ENCODE measurements at regions not wholly inside any gene's neighbourhood (a gene's known extent, or its start where the extent isn't known, plus 50 kb on each side); places are given as distances from the start of the nearest gene placed in this dataset.

- Histone ChIP-seq H3K4me3 (ENCODE audit: low read depth in 1 of 2, low read length in 2 of 2) (no peak overlapping the region), H3K27me3 (ENCODE audit: control insufficient read depth in 1 of 2, insufficient read depth in 2 of 2, low read length in 2 of 2) (no peaks in the 10 kb centered on the region), H3K4me1 (ENCODE audit: insufficient read depth, low read length) (no peaks in the 10 kb centered on the region), H3K9ac (ENCODE audit: low read length) (no peak overlapping the region), H3K27ac (ENCODE audit: low read depth, low read length) (no peak overlapping the region), H3K9me3 (ENCODE audit: low read length) (no peaks in the 10 kb centered on the region), H3K36me3 (ENCODE audit: insufficient read depth, low read length) (no peaks in the 10 kb centered on the region)
These were observed 450.0 kb downstream of the HAO1 start for GRCh38 chr20:7490288-7490687.

DNA sequence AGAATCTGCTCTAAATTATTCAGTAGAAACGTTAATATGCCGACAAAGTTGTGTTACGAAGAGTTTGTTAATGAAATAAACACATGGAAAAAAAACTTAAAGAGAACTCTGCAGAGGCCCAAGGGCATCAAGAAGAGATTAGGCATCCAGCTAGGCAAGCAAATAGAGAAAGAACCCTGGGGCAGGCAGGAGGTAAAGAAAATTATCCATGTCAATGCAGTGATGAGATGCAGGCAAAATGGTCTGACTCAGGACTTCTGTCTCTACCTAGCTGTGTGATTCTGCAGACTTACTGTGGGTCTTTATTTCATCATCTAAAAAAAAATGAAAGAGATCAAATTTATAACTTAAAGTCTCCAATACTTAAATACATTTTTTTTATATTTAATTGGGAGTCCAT is 448.0 kb downstream of the HAO1 start:
- Histone ChIP-seq H3K27me3 (ENCODE audit: control insufficient read depth in 1 of 2, insufficient read depth in 2 of 2, low read length in 2 of 2) (no peaks in the 10 kb centered on the region), H3K9me3 (ENCODE audit: low read length) (no peaks in the 10 kb centered on the region), H3K27ac (ENCODE audit: low read depth, low read length) (no peak overlapping the region), H3K4me3 (ENCODE audit: low read depth in 1 of 2, low read length in 2 of 2) (no peak overlapping the region), H3K9ac (ENCODE audit: low read length) (no peak overlapping the region), H3K4me1 (ENCODE audit: insufficient read depth, low read length) (no peaks in the 10 kb centered on the region), H3K36me3 (ENCODE audit: insufficient read depth, low read length) (no peaks in the 10 kb centered on the region)

GRCh38 chr20:7493311-7493710 is 446.9 kb downstream of the HAO1 start:
- H3K27ac ChIP-seq (ENCODE audit: low read depth, low read length): no peak overlapping the region
- no peaks in the 10 kb centered on the region for H3K27me3 ChIP-seq (ENCODE audit: control insufficient read depth in 1 of 2, insufficient read depth in 2 of 2, low read length in 2 of 2)
- H3K9me3 ChIP-seq (ENCODE audit: low read length): no peaks in the 10 kb centered on the region
- no peaks in the 10 kb centered on the region for H3K36me3 ChIP-seq (ENCODE audit: insufficient read depth, low read length)
- H3K4me3 ChIP-seq (ENCODE audit: low read depth in 1 of 2, low read length in 2 of 2): no peak overlapping the region
- no peaks in the 10 kb centered on the region for H3K4me1 ChIP-seq (ENCODE audit: insufficient read depth, low read length)
- no peak overlapping the region for H3K9ac ChIP-seq (ENCODE audit: low read length)

GRCh38 chr20:7496394-7496991 is 443.8 kb downstream of the HAO1 start:
- Histone ChIP-seq H3K4me3 (ENCODE audit: low read depth in 1 of 2, low read length in 2 of 2) (no peak overlapping the region), H3K4me1 (ENCODE audit: insufficient read depth, low read length) (no peaks in the 10 kb centered on the region), H3K9ac (ENCODE audit: low read length) (no peak overlapping the region), H3K9me3 (ENCODE audit: low read length) (no peaks in the 10 kb centered on the region), H3K27me3 (ENCODE audit: control insufficient read depth in 1 of 2, insufficient read depth in 2 of 2, low read length in 2 of 2) (no peaks in the 10 kb centered on the region), H3K27ac (ENCODE audit: low read depth, low read length) (no peak overlapping the region), H3K36me3 (ENCODE audit: insufficient read depth, low read length) (no peaks in the 10 kb centered on the region)

GRCh38 chr20:7497985-7498384 is 442.3 kb downstream of the HAO1 start:
- Histone ChIP-seq H3K27ac (ENCODE audit: low read depth, low read length) (no peak overlapping the region), H3K4me3 (ENCODE audit: low read depth in 1 of 2, low read length in 2 of 2) (no peak overlapping the region), H3K36me3 (ENCODE audit: insufficient read depth, low read length) (no peaks in the 10 kb centered on the region), H3K27me3 (ENCODE audit: control insufficient read depth in 1 of 2, insufficient read depth in 2 of 2, low read length in 2 of 2) (no peaks in the 10 kb centered on the region), H3K4me1 (ENCODE audit: insufficient read depth, low read length) (no peaks in the 10 kb centered on the region), H3K9ac (ENCODE audit: low read length) (no peak overlapping the region), H3K9me3 (ENCODE audit: low read length) (no peaks in the 10 kb centered on the region)

- Histone ChIP-seq H3K27ac (ENCODE audit: low read depth, low read length) (no peak overlapping the region), H3K9me3 (ENCODE audit: low read length) (no peaks in the 10 kb centered on the region), H3K4me3 (ENCODE audit: low read depth in 1 of 2, low read length in 2 of 2) (no peak overlapping the region), H3K27me3 (ENCODE audit: control insufficient read depth in 1 of 2, insufficient read depth in 2 of 2, low read length in 2 of 2) (no peaks in the 10 kb centered on the region), H3K36me3 (ENCODE audit: insufficient read depth, low read length) (no peaks in the 10 kb centered on the region), H3K9ac (ENCODE audit: low read length) (no peak overlapping the region), H3K4me1 (ENCODE audit: insufficient read depth, low read length) (no peaks in the 10 kb centered on the region)
These were observed 441.1 kb downstream of the HAO1 start for GRCh38 chr20:7499201-7499600.

DNA sequence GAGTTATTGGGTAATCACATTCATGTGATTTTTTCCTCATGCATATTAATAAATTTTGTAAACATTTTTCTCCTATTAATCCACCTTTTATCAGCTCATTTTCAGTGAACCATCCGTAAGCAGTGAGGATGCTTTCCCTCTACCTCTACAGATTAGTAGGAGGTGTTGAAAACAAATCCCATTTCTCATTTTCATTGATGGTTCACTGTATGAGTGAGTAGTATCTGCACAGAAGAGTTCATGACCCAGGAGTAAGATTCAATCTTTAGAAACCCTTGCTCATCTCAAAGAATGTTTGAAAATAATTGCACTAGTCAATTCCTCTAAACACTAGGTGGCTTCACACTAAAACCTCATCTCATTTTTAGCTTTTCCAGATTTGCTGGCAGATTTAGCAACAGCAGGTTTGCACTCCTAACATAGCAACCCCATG is 440.0 kb downstream of the HAO1 start:
- no peak overlapping the region for H3K9ac ChIP-seq (ENCODE audit: low read length)
- H3K4me3 ChIP-seq (ENCODE audit: low read depth in 1 of 2, low read length in 2 of 2): no peak overlapping the region
- H3K36me3 ChIP-seq (ENCODE audit: insufficient read depth, low read length): no peaks in the 10 kb centered on the region
- H3K9me3 ChIP-seq (ENCODE audit: low read length): no peaks in the 10 kb centered on the region
- no peak overlapping the region for H3K27ac ChIP-seq (ENCODE audit: low read depth, low read length)
- no peaks in the 10 kb centered on the region for H3K27me3 ChIP-seq (ENCODE audit: control insufficient read depth in 1 of 2, insufficient read depth in 2 of 2, low read length in 2 of 2)
- no peaks in the 10 kb centered on the region for H3K4me1 ChIP-seq (ENCODE audit: insufficient read depth, low read length)

- Histone ChIP-seq H3K4me3 (ENCODE audit: low read depth in 1 of 2, low read length in 2 of 2) (no peak overlapping the region), H3K4me1 (ENCODE audit: insufficient read depth, low read length) (no peaks in the 10 kb centered on the region), H3K9ac (ENCODE audit: low read length) (no peak overlapping the region), H3K27me3 (ENCODE audit: control insufficient read depth in 1 of 2, insufficient read depth in 2 of 2, low read length in 2 of 2) (no peaks in the 10 kb centered on the region), H3K27ac (ENCODE audit: low read depth, low read length) (no peak overlapping the region), H3K9me3 (ENCODE audit: low read length) (no peaks in the 10 kb centered on the region), H3K36me3 (ENCODE audit: insufficient read depth, low read length) (no peaks in the 10 kb centered on the region)
These were observed 436.8 kb downstream of the HAO1 start for GRCh38 chr20:7503501-7503900.

- no peak overlapping the region for H3K27ac ChIP-seq (ENCODE audit: low read depth, low read length)
- H3K9me3 ChIP-seq (ENCODE audit: low read length): no peaks in the 10 kb centered on the region
- no peak overlapping the region for H3K4me3 ChIP-seq (ENCODE audit: low read depth in 1 of 2, low read length in 2 of 2)
- H3K4me1 ChIP-seq (ENCODE audit: insufficient read depth, low read length): no peaks in the 10 kb centered on the region
- no peak overlapping the region for H3K9ac ChIP-seq (ENCODE audit: low read length)
- H3K36me3 ChIP-seq (ENCODE audit: insufficient read depth, low read length): no peaks in the 10 kb centered on the region
- no peaks in the 10 kb centered on the region for H3K27me3 ChIP-seq (ENCODE audit: control insufficient read depth in 1 of 2, insufficient read depth in 2 of 2, low read length in 2 of 2)
These were observed 435.0 kb downstream of the HAO1 start for GRCh38 chr20:7505152-7505834.

DNA sequence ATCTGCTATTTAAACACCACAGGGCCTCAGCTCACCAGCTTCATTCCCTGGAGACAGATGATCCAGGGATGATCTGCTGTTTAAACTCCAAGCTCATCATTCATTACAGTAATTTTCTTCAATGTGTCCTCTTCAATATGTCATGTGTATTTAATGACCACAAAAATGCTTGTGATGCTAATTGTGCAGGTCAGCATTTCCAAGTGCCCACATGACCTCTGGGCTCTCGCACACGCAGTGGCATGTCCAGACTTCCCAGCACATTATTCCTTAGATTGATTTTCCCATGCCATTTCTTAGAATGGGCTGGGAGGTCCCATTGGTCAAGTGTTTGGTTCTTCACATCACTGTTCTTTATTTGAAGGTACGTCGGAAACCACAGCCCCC is 434.4 kb downstream of the HAO1 start:
- Histone ChIP-seq H3K27ac (ENCODE audit: low read depth, low read length) (no peak overlapping the region), H3K27me3 (ENCODE audit: control insufficient read depth in 1 of 2, insufficient read depth in 2 of 2, low read length in 2 of 2) (no peaks in the 10 kb centered on the region), H3K4me3 (ENCODE audit: low read depth in 1 of 2, low read length in 2 of 2) (no peak overlapping the region), H3K36me3 (ENCODE audit: insufficient read depth, low read length) (no peaks in the 10 kb centered on the region), H3K4me1 (ENCODE audit: insufficient read depth, low read length) (no peaks in the 10 kb centered on the region), H3K9me3 (ENCODE audit: low read length) (no peaks in the 10 kb centered on the region), H3K9ac (ENCODE audit: low read length) (no peak overlapping the region)

GRCh38 chr20:7516621-7517111 is 423.6 kb downstream of the HAO1 start:
- H3K27me3 ChIP-seq (ENCODE audit: control insufficient read depth in 1 of 2, insufficient read depth in 2 of 2, low read length in 2 of 2): no peaks in the 10 kb centered on the region
- no peak overlapping the region for H3K27ac ChIP-seq (ENCODE audit: low read depth, low read length)
- no peaks in the 10 kb centered on the region for H3K9me3 ChIP-seq (ENCODE audit: low read length)
- no peaks in the 10 kb centered on the region for H3K36me3 ChIP-seq (ENCODE audit: insufficient read depth, low read length)
- H3K9ac ChIP-seq (ENCODE audit: low read length): no peak overlapping the region
- H3K4me3 ChIP-seq (ENCODE audit: low read depth in 1 of 2, low read length in 2 of 2): no peak overlapping the region
- H3K4me1 ChIP-seq (ENCODE audit: insufficient read depth, low read length): no peaks in the 10 kb centered on the region

GRCh38 chr20:7520361-7520760 is 419.9 kb downstream of the HAO1 start:
- no peaks in the 10 kb centered on the region for H3K9me3 ChIP-seq (ENCODE audit: low read length)
- H3K27me3 ChIP-seq (ENCODE audit: control insufficient read depth in 1 of 2, insufficient read depth in 2 of 2, low read length in 2 of 2): no peaks in the 10 kb centered on the region
- no peak overlapping the region for H3K9ac ChIP-seq (ENCODE audit: low read length)
- H3K4me3 ChIP-seq (ENCODE audit: low read depth in 1 of 2, low read length in 2 of 2): no peak overlapping the region
- no peaks in the 10 kb centered on the region for H3K36me3 ChIP-seq (ENCODE audit: insufficient read depth, low read length)
- H3K27ac ChIP-seq (ENCODE audit: low read depth, low read length): no peak overlapping the region
- no peaks in the 10 kb centered on the region for H3K4me1 ChIP-seq (ENCODE audit: insufficient read depth, low read length)

All from muscle layer of colon (tissue), 2 donors.